Suprapubic skin (tissue), 4 donors: ENCODE measurements at regions not wholly inside any gene's neighbourhood (a gene's known extent, or its start where the extent isn't known, plus 50 kb on each side); places are given as distances from the start of the nearest gene placed in this dataset.
A peak's percentile ranks its signal among the peaks of the same experiment; 100 is the strongest.

Experiments
- DNase-seq, 2 donors: peaks; one replicate each; pipeline ENCODE4 v3.0.0-alpha.2; 2019; ENCODE audit warnings: low spot score in 2 of 2
- H3K27ac ChIP-seq: fragments of 200-600 bp; sonication (generic); one replicate; pipeline ENCODE4 v1.5.1; 2019
- H3K27me3 ChIP-seq: fragments of 200-600 bp; sonication (generic); one replicate; pipeline ENCODE4 v1.5.1; 2019
- H3K36me3 ChIP-seq: fragments of 200-600 bp; sonication (generic); one replicate; pipeline ENCODE4 v1.5.1; 2019
- H3K4me1 ChIP-seq: fragments of 200-600 bp; sonication (generic); one replicate; pipeline ENCODE4 v1.5.1; 2019
- H3K4me3 ChIP-seq: fragments of 200-600 bp; sonication (generic); one replicate; pipeline ENCODE4 v1.5.1; 2019; ENCODE audit warnings: mild to moderate bottlenecking
- H3K9me3 ChIP-seq: fragments of 200-600 bp; sonication (generic); one replicate; pipeline ENCODE4 v1.5.1; 2019
- EP300 ChIP-seq: sonication (generic); formaldehyde crosslinking; IDR thresholded peaks from one replicate; pipeline ENCODE4 v1.6.1; 2017; ENCODE audit warnings: antibody characterized with exemption
- POLR2A ChIP-seq, 2 donors: fragments of 450-650 bp; IDR thresholded peaks; one replicate each; pipeline ENCODE4 v1.6.1; 2017; ENCODE audit warnings: antibody characterized with exemption in 2 of 2, mild to moderate bottlenecking in 2 of 2, moderate library complexity in 2 of 2
- POLR2AphosphoS5 ChIP-seq, 3 donors: sonication (generic); formaldehyde crosslinking; IDR thresholded peaks; one replicate each; pipeline ENCODE4 v1.6.1; 2017; ENCODE audit warnings: antibody characterized with exemption in 3 of 3
- WGBS: methylation state at CpG from one replicate; pipeline ENCODE4 v1.1.5; 2018; 5-methylcytosine and 5-hydroxymethylcytosine counted together
- TF ChIP-seq, protein P1 (sequence below), 2 donors: fragments of 200-600 bp in 1 of 2; fragments of 450-650 bp in 1 of 2; sonication (generic) in 1 of 2; IDR thresholded peaks; one replicate each; pipeline ENCODE4 v1.5.1; 2016 to 2019; ENCODE audit warnings: antibody characterized with exemption in 2 of 2, mild to moderate bottlenecking in 1 of 2, moderate library complexity in 1 of 2

DNA sequence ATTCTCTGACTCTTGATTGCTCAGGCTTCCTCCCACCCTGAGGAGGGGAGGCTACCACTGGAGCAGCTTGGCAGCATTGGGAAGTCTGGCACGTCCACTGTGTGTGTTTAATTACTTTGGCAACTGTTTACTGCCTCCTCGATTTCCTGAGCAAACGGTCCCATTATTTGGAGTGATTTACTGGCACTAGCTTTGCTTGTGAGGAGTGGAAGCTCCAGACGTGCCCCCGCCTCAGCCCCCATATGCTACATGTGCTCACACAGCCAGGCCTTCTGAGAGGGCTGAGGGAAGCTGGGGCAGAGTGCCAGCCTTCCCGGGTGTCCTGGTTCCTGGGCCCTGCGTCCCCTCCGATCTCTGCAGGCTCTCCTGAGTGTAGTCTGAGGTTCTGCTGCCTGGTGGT, 306.2 kb downstream of the PTPRU start:
- TF ChIP-seq POLR2A (IDR thresholded peaks at IDR 0.05) (no peak), POLR2AphosphoS5 (IDR thresholded peaks at IDR 0.05) (no peak), EP300 (no peak)
- TF ChIP-seq, protein P1, sequence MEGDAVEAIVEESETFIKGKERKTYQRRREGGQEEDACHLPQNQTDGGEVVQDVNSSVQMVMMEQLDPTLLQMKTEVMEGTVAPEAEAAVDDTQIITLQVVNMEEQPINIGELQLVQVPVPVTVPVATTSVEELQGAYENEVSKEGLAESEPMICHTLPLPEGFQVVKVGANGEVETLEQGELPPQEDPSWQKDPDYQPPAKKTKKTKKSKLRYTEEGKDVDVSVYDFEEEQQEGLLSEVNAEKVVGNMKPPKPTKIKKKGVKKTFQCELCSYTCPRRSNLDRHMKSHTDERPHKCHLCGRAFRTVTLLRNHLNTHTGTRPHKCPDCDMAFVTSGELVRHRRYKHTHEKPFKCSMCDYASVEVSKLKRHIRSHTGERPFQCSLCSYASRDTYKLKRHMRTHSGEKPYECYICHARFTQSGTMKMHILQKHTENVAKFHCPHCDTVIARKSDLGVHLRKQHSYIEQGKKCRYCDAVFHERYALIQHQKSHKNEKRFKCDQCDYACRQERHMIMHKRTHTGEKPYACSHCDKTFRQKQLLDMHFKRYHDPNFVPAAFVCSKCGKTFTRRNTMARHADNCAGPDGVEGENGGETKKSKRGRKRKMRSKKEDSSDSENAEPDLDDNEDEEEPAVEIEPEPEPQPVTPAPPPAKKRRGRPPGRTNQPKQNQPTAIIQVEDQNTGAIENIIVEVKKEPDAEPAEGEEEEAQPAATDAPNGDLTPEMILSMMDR (IDR thresholded peaks at IDR 0.05) = no peak
- Histone ChIP-seq H3K4me3 (no peak overlapping the region), H3K27ac (no peak overlapping the region), H3K9me3 (no peaks in the 10 kb centered on the region), H3K36me3 (no peaks in the 10 kb centered on the region), H3K4me1 (no peaks in the 10 kb centered on the region), H3K27me3 (no peaks in the 10 kb centered on the region)
- peak; percentile 36 to 41 for DNase-seq
- 31% methylated on average over 8 of the region's 8 CpGs for WGBS

DNA sequence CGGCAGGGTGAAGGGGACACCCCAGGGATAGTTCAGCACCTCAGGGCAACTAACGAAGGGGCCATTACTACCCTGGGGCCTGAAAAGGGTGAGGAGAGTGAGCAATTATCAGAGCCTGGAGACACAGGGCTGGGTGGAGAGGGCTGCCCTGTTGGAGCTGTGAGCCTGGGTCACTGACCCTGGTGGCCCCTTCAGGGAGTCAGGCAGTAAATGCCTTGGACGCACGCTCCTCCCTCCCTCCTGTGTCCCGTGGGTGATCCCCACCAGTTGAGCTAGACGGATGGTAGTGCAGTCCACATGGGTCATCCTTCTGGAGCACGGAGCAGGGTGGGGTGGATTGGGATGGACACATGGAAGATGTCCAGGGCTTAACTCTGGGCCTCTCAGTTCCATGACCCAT, 305.3 kb downstream of the PTPRU start:
- Histone ChIP-seq H3K36me3 (no peaks in the 10 kb centered on the region), H3K4me3 (no peak overlapping the region), H3K27me3 (no peaks in the 10 kb centered on the region), H3K4me1 (no peaks in the 10 kb centered on the region), H3K9me3 (no peaks in the 10 kb centered on the region), H3K27ac (no peak overlapping the region)
- peak; percentile 36 to 71 for DNase-seq
- 88% methylated on average over 3 of the region's 7 CpGs for WGBS
- no peak for TF ChIP-seq POLR2AphosphoS5 (IDR thresholded peaks at IDR 0.05)
- TF ChIP-seq, protein P1 (IDR thresholded peaks at IDR 0.05) = no peak
- no peak for TF ChIP-seq EP300
- TF ChIP-seq POLR2A (IDR thresholded peaks at IDR 0.05) = no peak

DNA sequence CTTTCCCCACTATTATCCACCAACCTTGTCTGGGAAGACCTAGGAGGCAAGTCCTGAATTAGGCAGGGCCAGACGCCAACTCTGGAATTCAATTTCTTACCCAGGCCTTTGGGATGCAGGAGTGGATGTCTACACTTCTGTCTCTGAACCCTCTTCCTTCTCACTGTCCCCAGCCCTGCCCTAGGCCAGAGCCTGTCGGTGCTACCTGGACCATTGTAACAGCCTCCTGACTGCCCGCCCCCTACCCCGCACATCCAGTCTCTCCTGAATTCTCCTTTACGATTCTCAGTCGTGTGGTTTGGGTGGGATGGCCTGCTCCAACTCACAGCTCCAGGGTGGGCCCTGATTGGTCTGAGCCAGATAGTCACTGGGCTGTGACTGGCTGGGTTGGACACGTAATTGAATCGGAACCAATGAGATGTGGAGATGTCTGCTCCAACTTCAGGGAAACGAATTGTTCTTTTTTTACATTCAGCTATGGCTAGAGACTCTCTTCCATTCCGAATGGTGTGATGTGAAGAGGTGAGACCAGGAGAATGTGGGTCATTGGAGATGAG, 304.6 kb downstream of the PTPRU start:
- WGBS = 83% methylated on average over 10 of the region's 10 CpGs
- Histone ChIP-seq H3K27ac (no peak overlapping the region), H3K36me3 (no peaks in the 10 kb centered on the region), H3K4me1 (no peaks in the 10 kb centered on the region), H3K4me3 (no peak overlapping the region), H3K27me3 (no peaks in the 10 kb centered on the region), H3K9me3 (no peaks in the 10 kb centered on the region)
- no peak for TF ChIP-seq POLR2A (IDR thresholded peaks at IDR 0.05)
- TF ChIP-seq, protein P1 (IDR thresholded peaks at IDR 0.05) = no peak
- no peak for TF ChIP-seq POLR2AphosphoS5 (IDR thresholded peaks at IDR 0.05)
- no peak for TF ChIP-seq EP300
- peak; percentile 31 to 64 for DNase-seq

DNA sequence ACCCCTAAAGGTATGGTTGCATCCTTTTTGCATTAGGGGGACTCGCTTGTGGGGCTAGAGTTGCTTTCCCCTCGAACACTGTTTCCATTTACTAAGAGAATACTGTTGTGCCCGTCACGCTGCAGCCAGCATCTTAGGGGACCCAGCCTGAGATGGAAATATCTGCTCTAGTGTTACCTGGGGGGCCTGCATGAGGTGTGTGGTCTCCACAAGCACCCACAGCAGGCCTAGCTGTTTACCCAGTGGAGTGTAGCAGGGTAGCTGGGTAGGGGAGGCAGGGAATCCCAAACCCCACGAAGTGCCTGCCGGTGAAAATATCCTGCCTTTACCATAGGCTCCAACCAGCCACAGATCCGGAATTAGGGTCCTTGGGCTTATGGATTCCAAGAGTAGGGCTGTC, 303.6 kb downstream of the PTPRU start:
- no peaks in the 10 kb centered on the region for H3K4me1 ChIP-seq
- H3K36me3 ChIP-seq = no peaks in the 10 kb centered on the region
- no peak overlapping the region for H3K4me3 ChIP-seq
- no peak overlapping the region for H3K27ac ChIP-seq
- WGBS = 100% methylated on average over 1 of the region's 7 CpGs
- TF ChIP-seq EP300 = no peak
- TF ChIP-seq, protein P1 (IDR thresholded peaks at IDR 0.05) = no peak
- TF ChIP-seq POLR2AphosphoS5 (IDR thresholded peaks at IDR 0.05) = no peak
- no peak for TF ChIP-seq POLR2A (IDR thresholded peaks at IDR 0.05)
- no peaks in the 10 kb centered on the region for H3K27me3 ChIP-seq
- H3K9me3 ChIP-seq = peaks cover 1% of the 10 kb centered on the region
- peak; percentile 6 to 55 for DNase-seq

DNA sequence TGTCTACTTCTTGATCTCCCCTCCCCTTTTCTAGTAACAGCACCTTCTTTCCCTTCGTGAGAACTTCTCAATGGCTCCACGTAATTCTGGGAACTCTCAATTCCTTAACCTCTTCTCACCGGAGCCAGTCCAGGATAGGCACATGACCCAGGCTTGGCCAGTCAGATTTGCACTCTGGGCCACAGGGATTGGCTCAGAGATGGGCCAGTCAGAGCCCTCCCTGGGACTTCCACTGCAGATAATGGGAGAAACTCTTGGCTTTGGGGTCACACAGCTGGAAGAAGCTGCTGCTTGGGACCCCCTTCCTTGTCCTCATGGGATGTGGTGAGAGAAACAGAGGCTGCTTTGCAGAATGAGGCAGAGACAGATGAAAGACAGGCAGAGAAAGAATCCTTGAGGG, 302.3 kb downstream of the PTPRU start:
- TF ChIP-seq, protein P1 (IDR thresholded peaks at IDR 0.05) = no peak
- TF ChIP-seq EP300 (no peak), POLR2A (IDR thresholded peaks at IDR 0.05) (no peak), POLR2AphosphoS5 (IDR thresholded peaks at IDR 0.05) (no peak)
- Histone ChIP-seq H3K36me3 (no peaks in the 10 kb centered on the region), H3K4me1 (no peaks in the 10 kb centered on the region), H3K9me3 (peaks cover 5% of the 10 kb centered on the region), H3K4me3 (no peak overlapping the region), H3K27ac (no peak overlapping the region), H3K27me3 (no peaks in the 10 kb centered on the region)
- WGBS = 65% methylated on average over 3 of the region's 3 CpGs
- peak in 1 of 2 donors; percentile 47 for DNase-seq
